ENCODE measurements at regions not wholly inside any gene's neighbourhood (a gene's known extent, or its start where the extent isn't known, plus 50 kb on each side); places are given as distances from the start of the nearest gene placed in this dataset.

DNA sequence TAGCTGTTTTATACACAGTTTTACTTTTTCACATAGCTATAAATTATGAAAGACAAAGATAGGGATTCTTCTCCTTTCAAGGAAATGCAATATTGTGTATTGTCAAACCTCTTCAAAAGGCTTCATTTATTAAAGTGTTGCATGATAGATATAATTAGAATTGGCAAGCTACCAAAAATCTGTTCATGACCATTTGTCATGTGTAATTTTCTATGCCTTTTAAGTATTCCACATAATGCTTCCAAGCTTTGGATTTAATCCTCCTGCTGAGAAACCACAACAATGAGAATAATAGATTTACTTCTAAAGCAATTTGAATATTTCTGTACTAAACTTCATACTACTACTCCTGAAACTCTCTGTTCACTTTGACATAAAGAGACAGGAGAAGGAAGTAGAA is 403.2 kb upstream of the CCDC179 start:
- TF ChIP-seq, protein P1, sequence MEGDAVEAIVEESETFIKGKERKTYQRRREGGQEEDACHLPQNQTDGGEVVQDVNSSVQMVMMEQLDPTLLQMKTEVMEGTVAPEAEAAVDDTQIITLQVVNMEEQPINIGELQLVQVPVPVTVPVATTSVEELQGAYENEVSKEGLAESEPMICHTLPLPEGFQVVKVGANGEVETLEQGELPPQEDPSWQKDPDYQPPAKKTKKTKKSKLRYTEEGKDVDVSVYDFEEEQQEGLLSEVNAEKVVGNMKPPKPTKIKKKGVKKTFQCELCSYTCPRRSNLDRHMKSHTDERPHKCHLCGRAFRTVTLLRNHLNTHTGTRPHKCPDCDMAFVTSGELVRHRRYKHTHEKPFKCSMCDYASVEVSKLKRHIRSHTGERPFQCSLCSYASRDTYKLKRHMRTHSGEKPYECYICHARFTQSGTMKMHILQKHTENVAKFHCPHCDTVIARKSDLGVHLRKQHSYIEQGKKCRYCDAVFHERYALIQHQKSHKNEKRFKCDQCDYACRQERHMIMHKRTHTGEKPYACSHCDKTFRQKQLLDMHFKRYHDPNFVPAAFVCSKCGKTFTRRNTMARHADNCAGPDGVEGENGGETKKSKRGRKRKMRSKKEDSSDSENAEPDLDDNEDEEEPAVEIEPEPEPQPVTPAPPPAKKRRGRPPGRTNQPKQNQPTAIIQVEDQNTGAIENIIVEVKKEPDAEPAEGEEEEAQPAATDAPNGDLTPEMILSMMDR (IDR thresholded peaks at IDR 0.05): no peak
- no peak for TF ChIP-seq POLR2AphosphoS5 (IDR thresholded peaks at IDR 0.05; ENCODE audit: insufficient read depth in 1 of 2, low read depth in 1 of 2)
